Muscle layer of colon (tissue), 2 donors: ENCODE measurements at regions not wholly inside any gene's neighbourhood (a gene's known extent, or its start where the extent isn't known, plus 50 kb on each side); places are given as distances from the start of the nearest gene placed in this dataset.

Experiments
- H3K27ac ChIP-seq: one replicate; pipeline ENCODE4 v1.7.0; 2013; ENCODE audit warnings: low read depth, mild to moderate bottlenecking, low read length, moderate library complexity
- H3K27me3 ChIP-seq, 2 donors: one replicate each; pipeline ENCODE4 v1.7.0; 2013; ENCODE audit warnings: low read length in 2 of 2, mild to moderate bottlenecking in 2 of 2; ENCODE audit not compliant: insufficient read depth in 2 of 2, control insufficient read depth in 1 of 2
- H3K36me3 ChIP-seq: one replicate; pipeline ENCODE4 v1.7.0; 2013; ENCODE audit warnings: mild to moderate bottlenecking, low read length; ENCODE audit not compliant: insufficient read depth
- H3K4me1 ChIP-seq: one replicate; pipeline ENCODE4 v1.7.0; 2013; ENCODE audit warnings: mild to moderate bottlenecking, low read length; ENCODE audit not compliant: insufficient read depth
- H3K4me3 ChIP-seq, 2 donors: one replicate each; pipeline ENCODE4 v1.7.0; 2013; ENCODE audit warnings: low read length in 2 of 2, low read depth in 1 of 2, mild to moderate bottlenecking in 1 of 2, moderate library complexity in 1 of 2
- H3K9ac ChIP-seq: one replicate; pipeline ENCODE4 v1.7.0; 2013; ENCODE audit warnings: low read length
- H3K9me3 ChIP-seq: one replicate; pipeline ENCODE4 v1.7.0; 2013; ENCODE audit warnings: mild to moderate bottlenecking, low read length
- donor health status: abdominal sarcoma.
- donor health status: Adenocarcinoma of cecum.

DNA sequence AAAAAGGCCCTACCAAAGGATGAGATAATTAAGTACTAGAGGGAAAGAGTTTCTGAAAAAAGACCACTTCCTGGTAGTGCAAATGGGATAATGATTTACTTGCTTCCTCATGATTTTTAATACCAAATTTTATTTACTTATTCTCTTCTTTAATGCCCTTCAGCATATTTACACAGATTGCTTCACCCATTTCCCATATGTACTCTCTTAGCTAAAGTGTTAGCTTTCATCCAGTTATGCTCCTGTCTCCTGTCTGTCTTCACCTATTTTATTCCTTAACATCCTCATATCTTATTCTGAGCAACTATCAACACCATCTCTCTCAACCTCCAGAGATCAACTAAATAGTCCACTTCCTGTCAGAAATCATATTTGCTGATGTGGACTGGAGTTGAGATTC lies 183.2 kb upstream of the HS3ST1 start:
- Histone ChIP-seq H3K4me3 (no peak overlapping the region), H3K4me1 (peaks cover 6% of the 10 kb centered on the region), H3K9ac (no peak overlapping the region), H3K27me3 (no peaks in the 10 kb centered on the region), H3K36me3 (no peaks in the 10 kb centered on the region), H3K9me3 (no peaks in the 10 kb centered on the region), H3K27ac (no peak overlapping the region)

DNA sequence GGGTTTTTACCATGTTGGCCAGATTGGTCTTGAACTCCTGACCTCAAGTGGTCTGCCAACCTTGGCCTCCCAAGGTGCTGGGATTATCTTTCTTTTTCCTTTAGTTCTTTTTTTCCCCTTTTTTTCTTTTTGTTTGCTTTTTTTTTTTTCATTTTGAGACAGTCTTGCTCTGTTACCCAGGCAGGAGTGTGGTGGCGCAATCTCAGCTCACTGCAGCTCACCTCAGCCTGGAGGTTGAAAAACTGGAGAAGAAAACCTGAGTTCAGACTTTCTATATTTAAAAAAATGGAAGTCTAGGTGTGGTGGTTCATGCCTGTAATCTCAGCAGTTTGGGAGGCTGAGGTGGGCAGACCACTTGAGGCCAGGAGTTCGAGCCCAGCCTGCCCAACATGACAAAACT lies 181.1 kb upstream of the HS3ST1 start:
- Histone ChIP-seq H3K4me1 (no peaks in the 10 kb centered on the region), H3K36me3 (no peaks in the 10 kb centered on the region), H3K27me3 (no peaks in the 10 kb centered on the region)

GRCh38 chr4:11608992-11609391 lies 180.3 kb upstream of the HS3ST1 start:
- H3K27me3 ChIP-seq = no peaks in the 10 kb centered on the region
- no peaks in the 10 kb centered on the region for H3K4me1 ChIP-seq
- no peak overlapping the region for H3K9ac ChIP-seq
- H3K9me3 ChIP-seq = no peaks in the 10 kb centered on the region
- no peak overlapping the region for H3K27ac ChIP-seq
- no peak overlapping the region for H3K4me3 ChIP-seq
- no peaks in the 10 kb centered on the region for H3K36me3 ChIP-seq

More for the DNA sequence above, 181.1 kb upstream of the HS3ST1 start:
- Histone ChIP-seq H3K9me3 (no peaks in the 10 kb centered on the region), H3K27ac (no peak overlapping the region), H3K4me3 (no peak overlapping the region), H3K9ac (no peak overlapping the region)

GRCh38 chr4:11606078-11606477 lies 177.4 kb upstream of the HS3ST1 start:
- Histone ChIP-seq H3K36me3 (no peaks in the 10 kb centered on the region), H3K27ac (no peak overlapping the region), H3K9ac (no peak overlapping the region), H3K4me1 (no peaks in the 10 kb centered on the region), H3K4me3 (no peak overlapping the region), H3K9me3 (no peaks in the 10 kb centered on the region), H3K27me3 (no peaks in the 10 kb centered on the region)

DNA sequence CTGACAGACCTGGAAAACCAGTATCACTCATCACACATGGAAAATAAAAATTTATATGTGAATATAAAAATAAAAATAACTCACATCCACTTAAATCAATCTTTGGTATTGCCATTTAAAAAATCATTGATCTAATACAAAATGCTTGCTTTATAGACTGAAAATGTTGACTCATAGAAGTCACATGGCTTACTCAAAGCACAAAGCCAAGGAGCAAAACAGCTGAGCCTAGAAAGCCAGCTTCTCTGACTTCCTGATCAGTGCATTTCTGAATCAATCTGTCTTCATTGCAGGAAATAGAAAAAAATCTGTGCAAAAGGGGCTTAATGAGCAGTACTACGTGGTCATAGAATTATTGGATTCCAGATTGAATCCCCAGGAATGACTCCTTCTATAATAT lies 176.9 kb upstream of the HS3ST1 start:
- Histone ChIP-seq H3K4me3 (no peak overlapping the region), H3K27me3 (no peaks in the 10 kb centered on the region), H3K4me1 (no peaks in the 10 kb centered on the region), H3K27ac (no peak overlapping the region), H3K36me3 (no peaks in the 10 kb centered on the region), H3K9ac (no peak overlapping the region), H3K9me3 (no peaks in the 10 kb centered on the region)

DNA sequence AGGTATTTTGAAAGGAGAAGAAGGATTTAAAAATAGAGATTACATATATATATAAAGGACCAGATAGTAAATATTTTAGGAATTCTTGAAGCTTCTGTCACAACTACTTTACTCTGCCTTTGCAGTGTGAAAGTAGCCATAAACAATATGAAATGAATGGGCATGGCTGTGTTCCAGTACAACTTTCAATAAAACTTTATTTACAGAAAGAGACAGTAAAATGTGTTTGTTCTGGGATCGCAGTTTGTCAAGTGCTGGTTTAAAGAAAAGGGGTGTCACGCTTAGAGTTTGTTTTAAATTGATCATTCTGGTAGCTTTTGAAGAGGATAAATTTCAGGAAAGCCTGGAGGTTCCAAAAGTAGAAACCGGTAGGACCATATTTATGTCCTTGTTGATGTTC lies 176.1 kb upstream of the HS3ST1 start:
- Histone ChIP-seq H3K4me1 (no peaks in the 10 kb centered on the region), H3K9me3 (no peaks in the 10 kb centered on the region), H3K27ac (no peak overlapping the region), H3K9ac (no peak overlapping the region), H3K36me3 (no peaks in the 10 kb centered on the region), H3K4me3 (no peak overlapping the region), H3K27me3 (no peaks in the 10 kb centered on the region)

- Histone ChIP-seq H3K9me3 (no peaks in the 10 kb centered on the region), H3K4me3 (no peak overlapping the region), H3K9ac (no peak overlapping the region), H3K4me1 (no peaks in the 10 kb centered on the region), H3K27ac (no peak overlapping the region), H3K27me3 (no peaks in the 10 kb centered on the region), H3K36me3 (no peaks in the 10 kb centered on the region)
Measured at GRCh38 chr4:11603591-11604194, 175.0 kb upstream of the HS3ST1 start.

DNA sequence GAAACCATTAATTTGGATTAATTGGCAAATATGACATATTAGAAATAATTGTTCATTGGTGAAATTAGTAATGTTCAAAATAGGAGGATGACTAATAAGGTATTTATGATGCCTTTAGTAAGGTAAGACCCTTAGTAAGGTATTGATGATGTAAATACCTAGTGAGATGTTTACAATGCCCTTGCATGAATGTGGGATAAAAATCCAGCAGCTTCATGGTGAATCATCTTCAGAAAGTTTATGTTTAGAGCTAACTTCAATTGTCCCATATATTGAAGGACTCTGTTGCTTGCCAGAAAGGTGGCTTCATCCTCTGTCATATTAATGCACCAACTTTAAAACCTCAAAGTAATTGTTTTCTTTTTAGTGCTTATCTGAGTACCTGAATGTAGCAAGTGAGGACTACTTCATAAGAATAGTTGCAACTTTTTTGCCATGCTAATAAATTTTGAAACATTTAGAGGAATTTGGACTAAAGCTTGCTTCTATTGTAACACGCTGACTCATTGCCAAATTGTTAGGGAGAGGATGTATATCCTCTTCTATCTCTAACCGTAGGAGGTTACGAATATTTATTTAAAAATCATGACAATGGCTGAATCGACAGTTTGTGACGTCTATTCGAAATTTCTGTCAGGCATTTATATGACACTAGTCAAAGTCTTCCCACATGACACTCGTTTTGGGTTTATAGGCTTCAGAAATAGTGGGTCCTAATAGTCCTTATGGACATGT lies 174.1 kb upstream of the HS3ST1 start:
- no peak overlapping the region for H3K9ac ChIP-seq
- no peaks in the 10 kb centered on the region for H3K4me1 ChIP-seq
- H3K4me3 ChIP-seq = no peak overlapping the region
- no peaks in the 10 kb centered on the region for H3K27me3 ChIP-seq
- no peaks in the 10 kb centered on the region for H3K36me3 ChIP-seq
- H3K27ac ChIP-seq = no peak overlapping the region
- H3K9me3 ChIP-seq = no peaks in the 10 kb centered on the region

DNA sequence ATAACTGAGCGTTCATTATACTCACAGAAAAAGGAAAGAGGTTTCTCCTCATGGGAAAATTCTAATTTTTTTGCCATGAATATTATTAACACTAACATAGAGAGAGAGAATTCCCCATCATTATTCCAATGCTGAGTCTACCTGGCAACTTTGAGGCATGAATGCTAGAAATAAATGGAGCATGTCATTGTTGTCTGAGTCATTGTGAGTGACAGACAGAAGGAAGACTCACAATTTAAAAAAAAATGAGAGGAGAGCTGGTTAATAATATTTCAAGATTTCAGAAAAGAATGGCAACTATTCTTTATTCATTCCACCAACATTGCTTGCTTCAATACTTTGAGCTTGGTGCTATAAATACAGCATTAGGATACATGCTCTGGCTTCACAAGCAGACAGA lies 170.4 kb upstream of the HS3ST1 start:
- H3K27ac ChIP-seq = no peak overlapping the region
- H3K36me3 ChIP-seq = no peaks in the 10 kb centered on the region
- H3K4me3 ChIP-seq = no peak overlapping the region
- H3K27me3 ChIP-seq = no peaks in the 10 kb centered on the region
- H3K9me3 ChIP-seq = no peaks in the 10 kb centered on the region
- no peaks in the 10 kb centered on the region for H3K4me1 ChIP-seq
- H3K9ac ChIP-seq = no peak overlapping the region

DNA sequence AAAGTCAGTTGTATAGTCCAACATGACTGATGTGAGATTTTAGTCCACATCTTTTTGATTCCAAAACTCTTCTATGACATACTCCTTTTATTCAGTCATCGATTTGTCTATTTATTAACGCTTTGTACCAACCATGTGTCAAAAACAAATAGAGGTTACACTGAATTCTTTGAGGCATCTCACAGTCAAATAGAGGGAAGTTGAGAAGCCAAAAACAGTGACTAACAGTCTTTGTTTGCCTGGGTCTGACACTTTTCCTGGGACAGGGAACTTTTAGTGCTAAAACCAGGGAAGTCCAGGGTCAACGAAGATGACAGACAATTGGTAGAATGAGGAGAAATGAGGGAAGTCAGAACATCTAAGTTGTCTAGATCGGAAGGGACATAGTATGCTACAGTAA lies 169.9 kb upstream of the HS3ST1 start:
- no peak overlapping the region for H3K9ac ChIP-seq
- H3K27me3 ChIP-seq = no peaks in the 10 kb centered on the region
- no peaks in the 10 kb centered on the region for H3K4me1 ChIP-seq
- H3K4me3 ChIP-seq = no peak overlapping the region
- H3K27ac ChIP-seq = no peak overlapping the region
- no peaks in the 10 kb centered on the region for H3K36me3 ChIP-seq
- no peaks in the 10 kb centered on the region for H3K9me3 ChIP-seq

DNA sequence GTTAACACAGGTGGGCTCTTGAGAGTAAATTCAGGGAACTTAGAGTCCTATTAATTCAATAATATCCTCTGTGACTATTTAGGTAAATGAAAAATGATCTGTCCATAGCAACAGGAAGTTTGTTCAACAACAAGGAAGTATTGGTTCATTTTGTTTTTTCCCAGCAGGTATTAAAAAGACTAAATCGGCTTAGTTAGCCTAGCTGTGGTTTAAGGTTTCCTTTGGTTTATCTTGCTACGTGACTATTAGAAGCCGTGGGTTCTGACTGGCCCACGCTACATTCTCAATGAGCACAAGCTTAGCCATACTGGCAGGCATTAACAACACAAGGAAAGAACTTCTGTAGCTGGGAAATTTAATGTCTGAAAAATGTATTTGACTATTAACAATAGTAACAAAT lies 168.8 kb upstream of the HS3ST1 start:
- no peaks in the 10 kb centered on the region for H3K4me1 ChIP-seq
- H3K9ac ChIP-seq = no peak overlapping the region
- H3K27me3 ChIP-seq = no peaks in the 10 kb centered on the region
- no peak overlapping the region for H3K27ac ChIP-seq
- no peaks in the 10 kb centered on the region for H3K36me3 ChIP-seq
- no peak overlapping the region for H3K4me3 ChIP-seq
- no peaks in the 10 kb centered on the region for H3K9me3 ChIP-seq

- H3K4me3 ChIP-seq = no peak overlapping the region
- H3K36me3 ChIP-seq = no peaks in the 10 kb centered on the region
- no peaks in the 10 kb centered on the region for H3K27me3 ChIP-seq
- H3K4me1 ChIP-seq = no peaks in the 10 kb centered on the region
- H3K9ac ChIP-seq = no peak overlapping the region
- H3K27ac ChIP-seq = no peak overlapping the region
- no peaks in the 10 kb centered on the region for H3K9me3 ChIP-seq
Measured at GRCh38 chr4:11596989-11597388, 168.3 kb upstream of the HS3ST1 start.
